ENCODE measurements at regions not wholly inside any gene's neighbourhood (a gene's known extent, or its start where the extent isn't known, plus 50 kb on each side); places are given as distances from the start of the nearest gene placed in this dataset.

DNA sequence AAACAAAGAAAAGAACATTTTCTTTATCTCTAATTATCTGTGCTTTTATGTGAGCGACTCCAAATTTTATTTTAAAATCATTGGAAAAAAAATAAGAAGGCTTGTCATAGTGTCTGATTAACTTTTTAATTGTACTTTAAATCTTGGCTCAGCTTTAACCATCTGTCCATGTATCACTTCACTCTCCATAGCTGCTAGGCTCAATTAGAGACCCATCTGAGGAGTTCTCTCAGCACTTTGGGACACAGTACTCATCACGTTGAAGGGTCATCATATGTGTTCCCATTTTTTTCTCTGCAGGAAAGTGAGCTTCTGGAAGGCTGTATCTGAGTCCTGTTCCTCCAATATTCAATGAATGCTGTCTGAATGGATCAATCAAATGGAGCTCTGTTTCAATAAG lies 908.5 kb upstream of the ROBO1 start:
- no peak overlapping the region for H3K27ac ChIP-seq
- TF ChIP-seq, protein P1, sequence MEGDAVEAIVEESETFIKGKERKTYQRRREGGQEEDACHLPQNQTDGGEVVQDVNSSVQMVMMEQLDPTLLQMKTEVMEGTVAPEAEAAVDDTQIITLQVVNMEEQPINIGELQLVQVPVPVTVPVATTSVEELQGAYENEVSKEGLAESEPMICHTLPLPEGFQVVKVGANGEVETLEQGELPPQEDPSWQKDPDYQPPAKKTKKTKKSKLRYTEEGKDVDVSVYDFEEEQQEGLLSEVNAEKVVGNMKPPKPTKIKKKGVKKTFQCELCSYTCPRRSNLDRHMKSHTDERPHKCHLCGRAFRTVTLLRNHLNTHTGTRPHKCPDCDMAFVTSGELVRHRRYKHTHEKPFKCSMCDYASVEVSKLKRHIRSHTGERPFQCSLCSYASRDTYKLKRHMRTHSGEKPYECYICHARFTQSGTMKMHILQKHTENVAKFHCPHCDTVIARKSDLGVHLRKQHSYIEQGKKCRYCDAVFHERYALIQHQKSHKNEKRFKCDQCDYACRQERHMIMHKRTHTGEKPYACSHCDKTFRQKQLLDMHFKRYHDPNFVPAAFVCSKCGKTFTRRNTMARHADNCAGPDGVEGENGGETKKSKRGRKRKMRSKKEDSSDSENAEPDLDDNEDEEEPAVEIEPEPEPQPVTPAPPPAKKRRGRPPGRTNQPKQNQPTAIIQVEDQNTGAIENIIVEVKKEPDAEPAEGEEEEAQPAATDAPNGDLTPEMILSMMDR (IDR thresholded peaks at IDR 0.05; ENCODE audit: low read depth, low read length) = no peak
- DNase-seq = no peak
- no peaks in the 10 kb centered on the region for H3K9me3 ChIP-seq (ENCODE audit: severe bottlenecking)
- H3K27me3 ChIP-seq (ENCODE audit: insufficient read depth, low read depth, severe bottlenecking) = no peaks in the 10 kb centered on the region
- H3K36me3 ChIP-seq = no peaks in the 10 kb centered on the region
- H3K4me3 ChIP-seq (ENCODE audit: low read depth, low read length) = no peak overlapping the region

DNA sequence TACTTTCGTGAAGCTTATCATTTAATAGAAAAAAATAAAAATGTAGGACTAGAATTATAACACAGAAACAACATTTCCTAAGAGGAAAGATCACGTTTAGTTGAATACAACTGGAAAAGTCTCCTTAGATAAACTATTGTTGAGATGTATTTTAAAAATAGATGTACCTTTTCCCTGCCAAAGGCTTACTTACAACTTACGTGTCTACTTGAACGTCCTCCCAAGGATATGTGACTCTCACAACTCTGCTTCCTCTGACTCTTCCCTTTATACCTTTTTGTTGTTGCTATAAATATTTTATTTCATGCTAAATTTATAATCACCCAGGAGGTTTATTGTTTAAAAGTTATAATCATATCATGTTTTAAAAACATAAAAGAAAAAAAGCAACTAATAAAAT lies 908.0 kb upstream of the ROBO1 start:
- DNase-seq = no peak
- Histone ChIP-seq H3K9me3 (ENCODE audit: severe bottlenecking) (no peaks in the 10 kb centered on the region), H3K36me3 (no peaks in the 10 kb centered on the region), H3K27me3 (ENCODE audit: insufficient read depth, low read depth, severe bottlenecking) (no peaks in the 10 kb centered on the region), H3K4me3 (ENCODE audit: low read depth, low read length) (no peak overlapping the region), H3K27ac (no peak overlapping the region)
- TF ChIP-seq, protein P1 (IDR thresholded peaks at IDR 0.05; ENCODE audit: low read depth, low read length) = no peak

DNA sequence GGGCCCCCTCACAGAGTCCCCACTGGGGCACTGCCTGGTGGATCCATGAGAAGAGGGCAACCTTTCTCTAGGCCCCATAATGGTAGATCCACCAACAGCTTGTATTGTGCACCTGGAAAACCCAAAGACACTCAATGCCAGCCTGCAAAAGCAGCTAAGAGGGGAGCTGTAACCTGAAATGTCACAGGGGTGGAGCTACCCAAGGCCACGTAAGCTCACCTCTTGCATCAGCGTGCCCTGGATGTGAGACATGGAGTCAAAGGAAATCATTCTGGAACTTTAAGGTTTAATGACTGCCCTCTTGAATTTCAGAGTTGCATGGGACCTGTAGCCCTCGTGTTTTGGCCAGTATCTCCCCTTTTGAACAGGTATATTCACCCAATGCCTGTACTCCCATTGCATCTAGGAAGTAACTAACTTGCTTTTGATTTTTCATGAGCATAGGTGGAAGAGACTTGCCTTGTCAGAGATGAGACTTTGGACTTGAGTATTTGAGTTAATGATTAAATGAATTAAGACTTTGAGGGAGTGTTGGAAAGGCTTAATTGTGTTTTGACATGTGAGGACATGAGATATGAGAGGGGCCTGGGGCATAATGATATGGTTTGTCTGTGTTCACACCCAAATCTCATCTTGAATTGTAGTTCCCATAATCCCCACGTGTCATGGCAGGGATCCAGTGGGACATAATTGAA lies 900.9 kb upstream of the ROBO1 start:
- Histone ChIP-seq H3K36me3 (no peaks in the 10 kb centered on the region), H3K9me3 (ENCODE audit: severe bottlenecking) (no peaks in the 10 kb centered on the region), H3K27ac (no peak overlapping the region), H3K27me3 (ENCODE audit: insufficient read depth, low read depth, severe bottlenecking) (no peaks in the 10 kb centered on the region), H3K4me3 (ENCODE audit: low read depth, low read length) (no peak overlapping the region)
- DNase-seq = no peak
- TF ChIP-seq, protein P1 (IDR thresholded peaks at IDR 0.05; ENCODE audit: low read depth, low read length) = no peak

DNA sequence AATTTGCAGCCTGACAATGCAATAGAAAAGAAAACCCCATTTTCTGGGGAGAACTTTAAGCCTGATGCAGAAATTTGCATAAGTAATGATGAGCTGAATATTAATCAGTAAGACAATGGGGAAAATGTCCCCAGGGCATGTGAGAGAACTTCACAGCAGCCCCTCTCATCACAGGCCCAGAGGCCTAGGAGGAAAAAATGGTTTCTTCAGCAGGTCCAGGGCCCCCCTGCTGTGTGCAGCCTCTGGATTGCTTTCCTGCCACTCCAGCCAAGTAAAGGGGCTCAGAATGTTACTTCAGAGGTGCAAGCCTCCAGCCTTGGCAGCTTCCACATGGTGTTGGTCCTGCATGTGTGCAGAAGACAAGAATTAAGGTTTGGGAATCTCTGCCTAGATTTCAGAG lies 900.3 kb upstream of the ROBO1 start:
- Histone ChIP-seq H3K36me3 (no peaks in the 10 kb centered on the region), H3K4me3 (ENCODE audit: low read depth, low read length) (no peak overlapping the region), H3K27me3 (ENCODE audit: insufficient read depth, low read depth, severe bottlenecking) (no peaks in the 10 kb centered on the region), H3K27ac (no peak overlapping the region), H3K9me3 (ENCODE audit: severe bottlenecking) (no peaks in the 10 kb centered on the region)
- no peak for DNase-seq
- TF ChIP-seq, protein P1 (IDR thresholded peaks at IDR 0.05; ENCODE audit: low read depth, low read length) = no peak

DNA sequence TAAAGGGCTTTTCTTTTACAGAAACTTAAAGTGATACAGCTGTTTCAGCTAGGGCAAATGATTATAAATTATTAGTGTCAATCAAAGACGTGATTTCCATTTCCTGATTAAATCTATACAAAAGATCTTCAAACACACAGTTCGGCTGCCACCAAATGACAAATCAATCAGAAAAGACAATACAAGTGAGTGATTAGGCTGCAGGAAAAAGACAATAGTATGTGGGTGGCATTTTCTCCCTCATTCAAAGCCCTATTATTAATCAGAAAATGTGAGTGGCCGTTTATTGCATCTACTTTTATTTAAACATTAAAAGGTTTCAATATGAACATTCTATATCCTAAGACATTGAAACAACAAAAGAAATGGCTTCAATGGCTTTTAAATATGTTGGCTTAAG lies 895.6 kb upstream of the ROBO1 start:
- Histone ChIP-seq H3K9me3 (ENCODE audit: severe bottlenecking) (no peaks in the 10 kb centered on the region), H3K27ac (no peak overlapping the region), H3K4me3 (ENCODE audit: low read depth, low read length) (no peak overlapping the region), H3K27me3 (ENCODE audit: insufficient read depth, low read depth, severe bottlenecking) (no peaks in the 10 kb centered on the region), H3K36me3 (no peaks in the 10 kb centered on the region)
- DNase-seq = no peak
- TF ChIP-seq, protein P1 (IDR thresholded peaks at IDR 0.05; ENCODE audit: low read depth, low read length) = no peak

DNA sequence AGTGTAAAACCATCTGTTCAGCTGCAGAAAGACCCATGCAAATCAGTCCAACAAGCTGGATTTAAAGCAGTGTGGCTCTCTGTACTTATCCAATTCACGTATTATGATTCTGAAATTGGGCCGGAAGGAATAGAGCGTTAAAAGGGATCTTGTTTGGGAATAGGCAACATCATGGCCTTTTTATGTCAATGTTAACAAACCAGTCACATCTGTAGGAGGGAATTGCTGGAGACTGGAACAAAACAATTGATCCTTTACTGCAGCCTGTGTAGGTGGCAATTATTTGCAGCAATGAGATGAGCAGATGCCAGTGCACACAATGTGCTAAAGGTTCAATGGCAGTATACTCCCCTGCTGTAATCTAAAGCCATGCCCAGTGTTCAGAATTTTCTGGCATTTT lies 887.4 kb upstream of the ROBO1 start:
- no peak overlapping the region for H3K4me3 ChIP-seq (ENCODE audit: low read depth, low read length)
- no peaks in the 10 kb centered on the region for H3K27me3 ChIP-seq (ENCODE audit: insufficient read depth, low read depth, severe bottlenecking)
- H3K27ac ChIP-seq = no peak overlapping the region
- H3K9me3 ChIP-seq (ENCODE audit: severe bottlenecking) = no peaks in the 10 kb centered on the region
- no peaks in the 10 kb centered on the region for H3K36me3 ChIP-seq
- no peak for DNase-seq
- TF ChIP-seq, protein P1 (IDR thresholded peaks at IDR 0.05; ENCODE audit: low read depth, low read length) = no peak
